ENCODE measurements at regions not wholly inside any gene's neighbourhood (a gene's known extent, or its start where the extent isn't known, plus 50 kb on each side); places are given as distances from the start of the nearest gene placed in this dataset.

DNA sequence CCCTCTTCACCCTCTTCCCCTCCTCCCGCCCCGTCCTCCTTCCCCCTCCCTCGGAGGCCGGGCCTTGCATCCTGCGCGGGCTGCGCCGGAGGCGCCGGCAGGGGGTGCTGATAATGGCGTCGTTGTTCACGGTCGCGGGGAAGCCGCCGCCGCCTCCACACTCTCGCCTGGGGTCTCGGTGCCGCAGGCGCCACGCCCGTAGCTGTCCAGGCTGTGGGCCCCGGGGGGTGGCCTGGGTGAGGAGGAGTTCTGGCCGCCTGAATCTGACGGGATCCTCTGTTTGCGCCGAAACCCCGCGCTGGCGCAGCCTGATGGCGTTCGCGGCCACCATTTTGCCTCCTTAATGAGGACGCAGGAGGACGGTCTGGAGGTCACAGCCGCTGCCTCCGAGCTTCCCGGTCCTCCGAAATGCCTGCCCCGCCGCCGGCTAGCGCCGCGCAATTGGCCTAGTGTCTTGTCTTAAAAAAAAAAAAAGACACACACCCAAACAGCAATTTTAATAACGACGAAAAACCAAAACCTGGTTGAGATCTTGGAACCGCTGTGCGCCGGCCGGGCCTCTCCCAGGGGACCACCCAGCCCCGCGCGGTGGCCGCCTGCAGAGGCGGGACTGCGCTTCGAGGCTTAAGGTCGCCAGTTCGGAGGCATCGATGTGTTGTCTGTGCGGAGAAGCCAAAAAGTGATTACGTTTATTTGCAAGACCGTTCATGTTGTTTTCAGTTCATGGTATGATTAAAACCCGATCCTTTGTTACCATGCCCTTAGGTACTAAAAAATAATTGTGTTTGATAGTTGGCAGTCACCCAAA is 106.6 kb upstream of the HNRNPU start:
- DNase-seq (ENCODE audit: low read depth in 2 of 2) = peak; percentile 81 to 88

DNA sequence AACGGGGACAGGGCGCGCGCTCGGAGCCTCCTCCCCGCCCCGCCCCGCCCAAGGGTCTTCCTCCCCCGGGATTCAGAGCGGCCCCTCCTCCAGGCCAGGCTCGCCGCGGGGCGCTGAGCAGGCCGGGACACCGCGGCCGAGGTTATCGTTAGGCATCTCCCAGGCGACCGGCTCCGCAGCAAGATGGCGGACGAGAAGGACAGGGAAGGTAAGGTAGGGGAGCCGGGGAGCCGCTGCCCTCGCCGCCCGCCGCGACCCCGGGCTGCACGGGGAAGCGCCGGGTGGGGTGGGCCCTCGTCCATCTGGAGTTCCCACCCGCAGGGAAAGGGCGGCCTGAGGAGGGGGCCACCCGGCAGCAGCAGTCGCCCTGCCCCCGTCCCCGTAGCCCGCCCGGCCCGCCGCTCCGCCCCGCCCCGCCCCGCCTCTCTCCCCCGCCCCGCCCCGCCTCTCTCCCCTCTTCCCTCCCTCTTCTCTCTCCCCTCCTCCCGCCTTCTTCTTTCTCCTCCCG is 105.9 kb upstream of the HNRNPU start:
- DNase-seq (ENCODE audit: low read depth in 2 of 2) = peak in 1 of 2 donors; percentile 39

DNA sequence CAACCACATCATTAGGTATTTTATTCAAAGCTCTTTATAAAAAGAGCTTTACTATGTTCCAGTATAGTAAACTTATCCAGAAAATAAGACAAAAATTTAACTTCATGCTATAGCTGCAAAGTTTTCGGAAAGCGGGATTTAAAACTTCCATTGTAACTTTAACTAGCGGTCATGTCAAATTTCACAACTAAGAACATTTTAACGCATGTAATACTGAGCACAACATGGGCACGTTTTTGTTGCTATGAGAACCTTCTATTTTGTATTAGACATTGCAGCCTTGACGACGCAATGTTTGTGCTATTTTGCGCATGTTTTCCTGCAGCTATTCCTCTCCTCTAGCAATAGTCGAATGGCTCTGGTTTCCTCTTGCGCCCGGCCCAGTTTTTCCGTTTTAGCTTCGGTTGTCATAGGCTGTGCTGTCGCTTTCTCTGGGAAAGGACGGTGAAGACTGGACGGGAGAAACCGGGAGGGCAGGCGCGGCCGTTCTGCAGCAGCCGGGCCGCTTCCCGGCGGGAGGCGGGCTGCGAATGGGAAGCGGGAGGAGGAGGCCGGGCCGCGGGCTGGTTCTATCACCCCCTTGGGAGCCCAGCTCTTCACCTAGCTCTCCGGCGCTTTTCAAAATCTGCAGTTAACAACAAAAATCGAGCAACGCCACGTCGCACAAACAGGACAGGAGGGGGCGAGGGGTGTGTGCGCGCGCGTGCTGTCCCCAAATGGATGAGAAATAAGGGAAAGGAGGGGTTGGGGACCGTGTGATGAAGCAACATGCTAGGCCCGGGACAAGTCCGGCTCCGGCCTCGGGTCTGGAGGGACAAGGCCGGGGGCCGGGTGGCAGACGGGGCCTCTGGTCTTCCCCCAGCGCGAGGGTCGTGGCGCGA is 105.3 kb upstream of the HNRNPU start:
- DNase-seq (ENCODE audit: low read depth in 2 of 2) = peak in 1 of 2 donors; percentile 21

DNA sequence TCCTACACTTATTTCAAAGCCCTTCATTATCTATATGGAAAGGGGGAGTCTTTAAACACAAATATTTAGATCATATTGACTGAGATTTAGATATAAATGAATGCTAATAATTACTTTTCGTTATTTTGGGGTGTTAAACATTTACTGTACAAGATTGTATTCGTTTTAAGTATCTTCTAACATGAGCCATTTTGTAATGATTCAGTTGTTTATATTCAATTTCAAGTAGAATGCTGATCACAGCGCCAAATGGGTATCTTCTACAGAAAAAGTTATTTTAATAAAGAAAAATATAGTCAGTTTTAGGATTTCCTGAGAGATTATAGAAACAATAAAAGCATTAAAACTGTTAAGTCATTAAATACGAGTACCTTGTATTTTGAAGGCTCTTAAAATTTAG is 104.5 kb upstream of the HNRNPU start:
- DNase-seq (ENCODE audit: low read depth in 2 of 2) = no peak

DNA sequence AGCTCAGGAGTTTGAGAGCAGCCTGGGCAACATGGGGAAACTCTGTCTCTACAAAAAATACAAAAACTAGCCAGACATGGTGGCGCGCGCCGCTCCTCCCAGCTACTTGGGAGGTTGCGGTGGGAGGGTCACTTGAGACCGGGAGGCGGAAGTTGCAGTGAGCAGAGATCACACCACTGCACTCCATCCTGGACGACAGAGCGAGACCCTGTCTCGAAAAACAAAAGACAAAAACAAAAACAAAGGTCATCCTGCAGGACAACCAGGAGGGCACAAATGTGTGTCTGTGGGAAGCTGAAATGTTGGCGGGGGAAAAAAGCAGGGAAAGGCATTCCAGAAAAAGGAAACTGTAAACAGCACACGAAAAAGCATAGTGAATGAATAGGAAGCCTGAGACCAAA is 104.1 kb upstream of the HNRNPU start:
- DNase-seq (ENCODE audit: low read depth in 2 of 2) = no peak

DNA sequence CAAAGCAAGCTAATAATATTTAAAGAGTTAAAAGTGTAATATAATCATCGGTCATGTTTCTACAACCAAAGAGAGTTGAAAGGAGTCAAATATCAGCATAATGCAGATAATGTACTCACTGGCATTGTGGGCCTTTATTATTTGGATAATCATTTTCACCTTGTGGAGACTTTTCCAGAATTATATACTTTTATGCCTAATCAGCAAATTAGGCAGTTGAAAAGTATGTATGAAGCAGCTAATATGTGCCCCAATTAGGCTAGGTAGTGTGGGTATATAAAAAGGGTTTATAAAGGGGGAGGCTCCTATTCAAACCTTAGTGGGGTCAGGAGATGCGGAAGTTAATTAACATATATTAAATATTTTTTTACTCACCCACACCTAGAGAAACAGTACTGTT is 102.8 kb upstream of the HNRNPU start:
- no peak for DNase-seq (ENCODE audit: low read depth in 2 of 2)

DNA sequence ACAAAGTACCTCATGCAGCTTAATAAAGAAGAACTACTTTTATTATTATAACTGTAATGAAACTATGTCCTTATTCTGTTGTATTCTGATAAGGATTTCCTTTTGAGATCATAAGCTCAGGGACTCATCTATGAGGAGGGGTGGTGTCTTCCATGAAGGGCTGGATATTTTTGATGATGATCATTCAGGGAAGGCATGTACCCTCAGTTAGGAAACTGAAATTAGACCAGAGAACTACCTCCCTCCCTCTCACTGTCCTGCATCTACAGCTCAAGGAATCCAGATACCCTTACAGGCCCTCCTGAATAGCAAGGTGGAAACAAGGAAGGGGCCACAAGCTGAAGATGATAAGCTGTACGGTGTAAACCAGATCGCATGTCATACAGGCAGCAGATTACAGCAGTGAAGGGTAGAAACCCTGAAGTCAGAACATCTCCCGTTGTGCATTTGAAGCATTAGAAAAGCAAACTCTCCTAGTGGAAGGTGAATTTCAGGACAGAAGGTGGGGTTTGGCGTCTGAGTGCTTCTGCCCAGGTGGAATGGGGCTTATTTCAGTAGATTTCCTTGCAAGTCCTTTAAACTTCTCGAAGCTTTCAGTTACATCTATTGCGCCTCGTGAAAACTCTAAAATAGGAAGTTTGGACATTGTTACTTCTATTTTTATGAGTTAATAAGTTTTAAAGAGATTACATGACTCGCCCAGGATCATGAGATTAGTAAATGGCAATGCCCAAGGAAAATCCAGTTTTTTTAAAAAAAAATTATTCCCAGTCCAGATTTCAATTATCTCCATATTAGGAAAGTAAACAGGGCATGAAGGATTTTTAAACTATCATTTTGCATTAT is 101.1 kb upstream of the HNRNPU start:
- no peak for DNase-seq (ENCODE audit: low read depth in 2 of 2)

DNA sequence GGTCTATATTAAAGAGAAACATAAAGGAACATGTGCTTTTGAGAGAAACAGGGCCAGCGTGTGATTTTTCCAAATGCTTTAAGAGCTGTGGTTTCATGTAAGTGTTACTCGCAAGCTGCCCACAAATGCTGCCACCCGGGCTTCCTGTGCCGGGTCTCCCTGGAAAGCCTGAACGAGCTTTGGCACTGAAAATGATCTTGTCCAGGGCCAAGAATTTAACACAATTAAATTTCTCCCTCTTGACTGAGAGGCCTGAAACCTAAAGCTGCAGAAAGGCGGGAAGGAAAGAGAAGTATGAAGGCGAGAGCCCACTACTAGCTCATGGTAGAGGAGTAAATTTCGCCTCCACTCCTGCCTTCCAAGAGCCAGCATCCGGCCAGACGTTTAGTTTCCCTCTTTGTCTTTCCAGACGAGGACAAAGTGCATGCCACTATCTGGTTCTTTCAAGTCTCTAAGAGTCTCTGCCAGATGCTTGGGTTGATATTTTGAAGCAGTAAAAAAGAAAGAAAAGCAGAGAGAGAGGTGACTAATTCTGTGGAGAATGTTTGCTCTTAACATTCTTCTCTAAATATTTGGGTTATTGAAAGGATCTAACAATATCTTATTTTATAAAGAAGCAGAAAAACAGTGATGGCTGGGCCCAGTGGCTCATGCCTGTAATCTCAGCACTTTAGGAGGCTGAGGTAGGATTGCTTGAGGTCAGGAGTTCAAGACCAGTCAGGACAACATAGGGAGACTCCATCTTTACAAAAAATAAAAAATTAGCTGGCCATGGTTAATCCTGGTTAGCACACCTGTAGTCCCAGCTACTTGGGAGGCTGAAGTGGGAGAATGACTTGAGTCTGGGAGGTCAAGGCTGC is 100.0 kb upstream of the HNRNPU start:
- DNase-seq (ENCODE audit: low read depth in 2 of 2) = no peak

DNA sequence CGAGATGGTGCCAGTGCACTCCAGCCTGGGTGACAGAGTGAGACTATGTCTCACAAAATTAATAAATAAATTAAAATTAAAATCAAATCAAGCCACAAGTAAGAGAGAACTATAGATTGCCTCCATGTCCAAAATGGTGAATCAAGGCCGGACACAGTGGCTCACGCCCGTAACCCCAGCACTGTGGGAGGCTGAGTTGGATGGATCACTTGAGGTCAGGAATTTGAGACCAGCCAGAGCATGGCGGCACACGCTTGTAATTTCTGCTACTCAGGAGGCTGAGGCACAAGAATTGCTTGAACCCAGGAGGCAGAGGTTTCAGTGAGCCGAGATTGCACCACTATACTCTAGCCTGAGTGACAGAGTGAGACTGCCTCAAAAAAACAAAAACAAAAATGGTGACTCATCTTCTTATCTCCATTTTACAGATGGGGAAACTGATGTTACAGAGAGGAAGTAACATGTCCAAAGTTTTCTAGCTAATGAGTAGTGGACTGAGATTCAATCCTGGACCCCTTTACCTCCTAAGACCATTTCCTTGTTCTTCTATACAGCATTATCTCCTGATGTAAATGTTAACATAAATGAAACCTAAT is 99.0 kb upstream of the HNRNPU start:
- DNase-seq (ENCODE audit: low read depth in 2 of 2) = no peak

DNA sequence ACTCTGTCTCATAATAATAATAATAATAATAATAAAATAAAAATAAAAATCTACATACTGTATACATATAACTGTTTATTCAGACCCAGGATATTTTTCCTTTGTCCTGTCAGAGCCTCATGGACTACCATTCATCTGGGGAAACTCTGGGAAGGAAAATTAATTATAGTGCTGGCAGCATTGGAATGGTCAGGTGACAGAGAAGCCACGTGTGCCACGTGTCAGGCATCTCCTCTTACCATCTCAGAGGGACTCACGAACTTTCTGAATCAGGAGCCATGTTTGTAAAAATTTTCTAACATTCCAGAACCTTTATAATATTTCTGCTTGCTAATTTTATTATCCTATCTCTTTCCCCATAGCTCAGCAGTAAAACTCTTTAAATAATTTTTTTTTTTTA is 97.8 kb upstream of the HNRNPU start:
- DNase-seq (ENCODE audit: low read depth in 2 of 2) = no peak

DNA sequence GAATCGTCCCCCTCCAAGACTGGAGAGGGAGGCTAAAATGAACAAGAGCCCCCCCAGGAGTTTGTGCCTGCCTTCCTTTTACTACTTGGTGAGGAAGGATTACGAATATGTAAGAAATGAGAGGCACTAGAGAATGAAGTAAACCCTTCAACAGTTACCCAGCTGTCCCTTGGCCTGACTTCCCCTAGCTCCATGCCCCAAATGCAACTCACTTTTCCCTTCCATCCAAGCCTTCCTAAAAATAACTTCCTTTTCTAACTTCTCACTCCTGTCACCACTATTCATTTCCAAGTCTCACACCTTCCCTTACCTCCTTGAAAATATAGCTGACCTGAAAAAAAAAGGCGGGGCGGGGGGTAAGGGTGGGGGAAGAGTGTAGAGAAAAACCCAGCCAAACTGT is 96.6 kb upstream of the HNRNPU start:
- no peak for DNase-seq (ENCODE audit: low read depth in 2 of 2)

DNA sequence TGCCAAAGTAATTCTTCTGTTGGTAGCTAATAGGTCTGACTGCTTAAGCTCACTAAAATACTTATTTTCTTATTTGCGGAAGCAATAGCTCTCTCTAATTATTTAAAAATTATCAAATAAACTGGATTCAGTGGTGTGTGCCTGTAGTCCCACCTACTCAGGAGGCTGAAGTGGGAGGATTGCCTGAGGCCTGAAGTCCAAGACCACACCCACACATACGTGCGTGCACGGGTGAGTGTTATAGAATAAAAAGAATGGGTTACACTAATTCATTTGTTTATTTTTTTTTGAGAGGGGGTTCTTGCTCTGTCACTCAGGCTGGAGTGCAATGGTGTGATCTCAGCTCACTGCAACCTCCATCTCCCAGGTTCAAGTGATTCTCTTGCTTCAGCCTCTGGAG is 94.2 kb upstream of the HNRNPU start:
- DNase-seq (ENCODE audit: low read depth in 2 of 2) = no peak

DNA sequence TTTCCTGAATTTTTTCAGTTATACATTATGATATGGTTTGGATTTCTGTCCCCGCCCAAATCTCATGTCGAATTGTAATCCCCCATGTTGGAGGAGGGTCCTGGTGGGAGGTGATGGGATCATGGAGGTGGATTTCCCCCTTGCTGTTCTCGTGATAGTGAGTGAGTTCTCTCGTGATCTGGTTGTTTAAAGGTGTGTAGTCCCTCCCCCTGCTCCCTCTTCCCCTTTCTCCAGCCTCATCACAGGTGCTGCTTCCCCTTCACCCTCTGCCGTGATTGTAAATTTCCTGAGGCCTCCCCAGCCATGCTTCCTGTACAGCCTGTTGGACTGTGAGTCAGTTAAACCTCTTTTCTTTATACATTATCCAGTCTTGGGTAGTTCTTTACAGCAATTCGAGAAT is 93.2 kb upstream of the HNRNPU start:
- no peak for DNase-seq (ENCODE audit: low read depth in 2 of 2)

DNA sequence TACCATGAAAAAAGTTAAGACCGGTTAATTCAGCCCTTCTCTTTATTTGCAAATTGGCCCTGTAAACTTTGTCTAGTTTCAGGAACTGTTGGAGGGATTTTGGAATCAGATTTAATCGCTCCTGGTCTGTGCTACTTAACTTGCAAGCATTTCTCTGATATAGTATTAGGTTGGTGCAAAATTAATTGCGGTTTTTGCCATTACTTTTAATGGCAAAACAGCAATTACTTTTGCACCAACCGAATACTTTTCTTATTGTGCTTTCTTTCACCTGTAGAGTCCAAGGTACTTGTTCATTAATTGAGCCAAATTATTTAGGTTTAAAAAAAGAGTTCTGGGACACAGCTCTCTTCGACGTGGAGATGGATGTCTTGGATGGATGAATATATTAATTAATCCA is 92.8 kb upstream of the HNRNPU start:
- DNase-seq (ENCODE audit: low read depth in 2 of 2) = no peak

DNA sequence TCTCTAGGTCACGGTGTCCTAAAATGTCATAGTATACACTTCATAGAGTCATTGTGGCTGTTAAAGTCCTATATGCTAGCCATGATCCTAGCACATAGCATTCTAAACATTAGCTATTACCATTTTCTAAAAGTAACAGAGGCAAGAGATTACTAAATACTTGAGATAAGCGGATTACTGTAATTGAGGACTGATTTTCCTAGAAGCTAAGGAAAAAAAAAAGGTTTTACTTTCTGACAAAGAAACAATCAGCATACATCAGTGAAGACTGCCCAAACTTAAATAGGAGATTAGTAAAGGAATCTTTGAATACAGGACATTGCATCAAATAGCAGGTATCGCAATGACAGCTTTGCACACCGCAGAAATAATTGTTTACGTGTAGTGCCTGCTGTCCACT is 91.3 kb upstream of the HNRNPU start:
- DNase-seq (ENCODE audit: low read depth in 2 of 2) = no peak

DNA sequence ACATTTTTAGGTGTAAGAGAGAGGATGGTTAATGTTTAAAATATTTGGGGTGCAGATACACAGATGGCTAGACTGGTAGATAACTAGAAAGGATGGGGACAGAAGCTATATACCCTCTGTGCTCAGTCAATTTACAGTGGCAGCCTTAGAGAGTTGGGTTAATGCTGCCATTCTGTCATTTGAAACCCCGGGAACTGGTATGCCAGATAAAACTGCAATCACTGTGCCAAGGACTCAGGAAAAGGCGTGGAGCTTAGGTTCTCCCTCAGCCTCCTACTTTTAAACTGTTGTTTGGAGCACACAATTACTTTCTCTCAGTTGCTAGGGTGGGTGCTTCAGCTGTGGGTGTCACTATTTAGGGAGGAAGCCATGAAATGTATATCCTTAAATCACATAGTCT is 90.0 kb upstream of the HNRNPU start:
- no peak for DNase-seq (ENCODE audit: low read depth in 2 of 2)

DNA sequence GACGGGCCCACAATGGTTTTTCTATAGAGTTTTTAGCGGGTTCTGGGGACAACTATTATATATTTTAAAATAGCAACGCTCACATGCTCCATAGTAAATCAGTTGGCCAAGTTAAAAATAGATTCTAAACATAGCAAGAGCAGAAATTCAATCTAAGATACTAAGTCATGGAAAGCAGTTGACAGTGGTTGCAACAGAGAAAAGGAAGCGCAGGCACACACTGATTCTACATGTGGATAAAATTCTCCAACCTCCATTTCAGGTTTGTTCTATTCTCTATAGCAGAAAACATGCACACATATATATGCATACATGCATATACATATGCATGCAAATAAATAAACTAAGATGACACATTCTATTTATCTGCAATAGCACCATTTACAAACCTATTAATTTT is 89.6 kb upstream of the HNRNPU start:
- DNase-seq (ENCODE audit: low read depth in 2 of 2) = no peak

DNA sequence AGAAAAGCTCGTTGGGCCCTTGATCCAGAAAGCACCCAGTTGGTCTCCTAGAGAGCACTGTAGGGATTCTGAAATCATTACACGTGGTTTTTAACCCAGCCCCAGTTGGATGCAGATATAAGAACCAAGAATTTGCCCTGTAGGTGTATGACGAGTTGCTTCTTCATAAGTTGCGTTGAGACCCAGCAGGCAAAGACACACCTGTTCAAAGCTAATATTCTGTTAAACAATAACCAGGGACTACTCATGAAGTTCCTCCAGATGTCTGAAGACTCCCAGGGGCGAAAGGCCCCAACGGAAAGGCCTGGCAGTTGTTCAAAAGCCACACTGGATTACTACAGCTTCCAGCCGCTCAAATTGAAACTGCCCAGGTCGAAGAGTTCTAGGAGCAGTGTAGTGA is 88.6 kb upstream of the HNRNPU start:
- no peak for DNase-seq (ENCODE audit: low read depth in 2 of 2)

DNA sequence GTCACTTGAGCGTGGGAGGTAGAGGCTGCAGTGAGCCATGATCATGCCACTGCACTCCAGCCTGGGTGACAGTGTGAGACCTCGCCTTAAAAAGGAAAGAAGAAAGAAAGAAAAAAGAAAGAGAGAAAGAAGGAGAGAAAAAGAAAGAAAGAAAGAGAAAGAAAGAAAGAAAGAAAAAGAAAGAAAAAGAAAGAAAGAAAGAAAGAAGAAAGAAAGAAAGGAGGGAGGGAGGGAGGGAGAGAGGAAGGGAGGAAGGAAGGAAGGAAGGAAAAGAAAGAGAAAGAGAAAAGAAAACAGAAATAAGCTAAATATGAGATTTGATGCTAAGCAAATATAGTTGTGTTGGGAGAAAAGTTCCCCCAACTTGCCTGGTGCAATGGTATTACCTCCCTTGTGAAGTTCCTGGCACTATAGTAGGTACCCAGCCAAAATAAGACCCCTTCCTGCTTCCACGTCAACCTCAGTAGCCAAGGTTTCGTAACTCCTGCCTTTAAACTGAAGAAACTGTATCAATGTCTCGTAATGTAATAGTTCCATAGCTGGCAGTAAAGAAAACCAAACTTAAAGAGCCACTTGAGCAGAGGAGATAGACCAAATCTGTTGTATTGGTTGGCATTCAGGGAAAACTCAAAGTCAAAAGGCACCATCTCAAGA is 88.1 kb upstream of the HNRNPU start:
- no peak for DNase-seq (ENCODE audit: low read depth in 2 of 2)

DNA sequence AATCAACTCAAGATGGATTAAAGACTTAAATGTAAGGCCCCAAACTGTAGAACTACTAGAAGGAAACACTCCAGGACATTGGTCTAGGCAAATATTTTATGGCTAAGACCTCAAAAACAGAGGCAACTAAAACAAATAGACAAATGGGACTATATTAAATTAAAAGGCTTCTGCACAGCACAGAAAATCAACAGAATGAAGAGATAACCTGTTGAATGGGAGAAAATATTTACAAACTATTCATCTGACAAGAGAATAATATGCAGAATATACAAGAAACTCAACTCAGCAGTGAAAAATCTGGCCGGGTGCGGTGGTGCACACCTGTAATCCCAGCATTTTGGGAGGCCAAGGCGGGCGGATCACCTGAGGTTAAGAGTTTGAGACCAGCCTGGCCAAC is 84.1 kb upstream of the HNRNPU start:
- DNase-seq (ENCODE audit: low read depth in 2 of 2) = no peak

All from stimulated activated CD8-positive, alpha-beta memory T cell treated with anti-CD3 and anti-CD28 coated beads, Interleukin-15, amount 100 ng/mL, for 4 hours (primary cell).